Hematopoietic multipotent progenitor cell treated with erythropoietin and hydrocortisone succinate and interleukin-3 and kit ligand, for 17 days (in vitro differentiated cells): ENCODE measurements at regions not wholly inside any gene's neighbourhood (a gene's known extent, or its start where the extent isn't known, plus 50 kb on each side); places are given as distances from the start of the nearest gene placed in this dataset.

Experiments used
- DNase-seq: peaks from one replicate; pipeline ENCODE4 v3.0.0-alpha.2; 2015; ENCODE audit warnings: low spot score

GRCh38 chr2:59733970-59734369 lies 819.5 kb downstream of the BCL11A start:
- DNase-seq = no peak

- no peak for DNase-seq
Observed at GRCh38 chr2:59733567-59733930, 819.9 kb downstream of the BCL11A start.

GRCh38 chr2:59732871-59733566 lies 820.4 kb downstream of the BCL11A start:
- no peak for DNase-seq

GRCh38 chr2:59727121-59727590 lies 826.3 kb downstream of the BCL11A start:
- no peak for DNase-seq

- DNase-seq = no peak
Observed at GRCh38 chr2:59726228-59727120, 827.0 kb downstream of the BCL11A start.

GRCh38 chr2:59724746-59725145 lies 828.7 kb downstream of the BCL11A start:
- no peak for DNase-seq

GRCh38 chr2:59720296-59720866 lies 833.1 kb downstream of the BCL11A start:
- no peak for DNase-seq

- DNase-seq = no peak
Observed at GRCh38 chr2:59713577-59713976, 839.9 kb downstream of the BCL11A start.

GRCh38 chr2:59711121-59711520 lies 842.3 kb downstream of the BCL11A start:
- no peak for DNase-seq

- DNase-seq = no peak
Observed at GRCh38 chr2:59706729-59707128, 846.7 kb downstream of the BCL11A start.

GRCh38 chr2:59703796-59704195 lies 849.7 kb downstream of the BCL11A start:
- no peak for DNase-seq

- DNase-seq = no peak
Observed at GRCh38 chr2:59702026-59702425, 851.4 kb downstream of the BCL11A start.

- no peak for DNase-seq
Observed at GRCh38 chr2:59701271-59701994, 852.0 kb downstream of the BCL11A start.

- DNase-seq = no peak
Observed at GRCh38 chr2:59694176-59694575, 859.3 kb downstream of the BCL11A start.

- no peak for DNase-seq
Observed at GRCh38 chr2:59693231-59693959, 860.1 kb downstream of the BCL11A start.

GRCh38 chr2:59691518-59692190 lies 861.8 kb downstream of the BCL11A start:
- no peak for DNase-seq

- DNase-seq = no peak
Observed at GRCh38 chr2:59690849-59691248, 862.6 kb downstream of the BCL11A start.

GRCh38 chr2:59684771-59685166 lies 868.7 kb downstream of the BCL11A start:
- DNase-seq = no peak

GRCh38 chr2:59684116-59684770 lies 869.2 kb downstream of the BCL11A start:
- DNase-seq = no peak

- DNase-seq = no peak
Observed at GRCh38 chr2:59680863-59681262, 872.6 kb downstream of the BCL11A start.
